CD8-positive, alpha-beta memory T cell (primary cell): ENCODE measurements at regions not wholly inside any gene's neighbourhood (a gene's known extent, or its start where the extent isn't known, plus 50 kb on each side); places are given as distances from the start of the nearest gene placed in this dataset.

Experiments
- CTCF ChIA-PET: fragments of 350-600 bp; sonication (Branson Sonifier 250); formaldehyde crosslinking; loops from one replicate; lab custom pipeline; 2021; ENCODE audit warnings: antibody characterized with exemption; lab: Charles Lee
- POLR2A ChIA-PET: fragments of 350-600 bp; sonication (Branson Sonifier 250); formaldehyde crosslinking; loops from one replicate; lab custom pipeline; 2021; ENCODE audit warnings: antibody characterized with exemption; lab: Charles Lee
- DNase-seq, 5 donors: peaks; one replicate each; pipeline versions ENCODE4 v3.0.0 to v3.0.0-alpha.2; 2020 to 2022; ENCODE audit warnings: mixed read lengths in 1 of 5
- H3K27ac ChIP-seq: one replicate; pipeline ENCODE4 v1.7.0; 2013; ENCODE audit warnings: low read depth, mild to moderate bottlenecking, low read length, moderate library complexity
- H3K27me3 ChIP-seq: 2 replicates; pipeline ENCODE4 v1.7.0; 2013; ENCODE audit warnings: low read length, mild to moderate bottlenecking; ENCODE audit not compliant: insufficient read depth, poor library complexity, severe bottlenecking
- H3K36me3 ChIP-seq: 2 replicates; pipeline ENCODE4 v1.7.0; 2013; ENCODE audit warnings: mild to moderate bottlenecking, low read length, moderate library complexity; ENCODE audit not compliant: insufficient read depth
- H3K4me1 ChIP-seq: 2 replicates; pipeline ENCODE4 v1.7.0; 2013; ENCODE audit warnings: mild to moderate bottlenecking, low read length, moderate library complexity; ENCODE audit not compliant: insufficient read depth
- H3K4me3 ChIP-seq: 2 replicates; pipeline ENCODE4 v1.7.0; 2013; ENCODE audit warnings: mild to moderate bottlenecking, low read length
- H3K9me3 ChIP-seq: 2 replicates; pipeline ENCODE4 v1.7.0; 2013; ENCODE audit warnings: mild to moderate bottlenecking, low read length
- H3K27ac Mint-ChIP-seq, 8 donors: one replicate each; pipeline ENCODE4 v1.8.0; 2020 to 2021; ENCODE audit warnings: mixed read lengths in 8 of 8, mild to moderate bottlenecking in 6 of 8, inconsistent platforms in 3 of 8, moderate library complexity in 3 of 8
- H3K27me3 Mint-ChIP-seq, 2 donors: one replicate each; pipeline ENCODE4 v1.8.0; 2020 to 2021; ENCODE audit warnings: mixed read lengths in 2 of 2, mild to moderate bottlenecking in 1 of 2, moderate library complexity in 1 of 2
- H3K36me3 Mint-ChIP-seq, 3 donors: one replicate each; pipeline ENCODE4 v1.8.0; 2020 to 2021; ENCODE audit warnings: mixed read lengths in 3 of 3, inconsistent platforms in 1 of 3, mild to moderate bottlenecking in 1 of 3
- H3K4me1 Mint-ChIP-seq, 3 donors: one replicate each; pipeline ENCODE4 v1.8.0; 2020 to 2021; ENCODE audit warnings: mixed read lengths in 3 of 3, inconsistent platforms in 1 of 3, mild to moderate bottlenecking in 1 of 3
- H3K4me3 Mint-ChIP-seq, 7 donors: one replicate each; pipeline ENCODE4 v1.8.0; 2020 to 2021; ENCODE audit warnings: mixed read lengths in 7 of 7, mild to moderate bottlenecking in 6 of 7, moderate library complexity in 4 of 7, inconsistent platforms in 2 of 7
- H3K9me3 Mint-ChIP-seq, 5 donors: one replicate each; pipeline ENCODE4 v1.8.0; 2020 to 2022; ENCODE audit warnings: mixed read lengths in 5 of 5, mild to moderate bottlenecking in 3 of 5, moderate library complexity in 2 of 5, inconsistent platforms in 1 of 5

DNA sequence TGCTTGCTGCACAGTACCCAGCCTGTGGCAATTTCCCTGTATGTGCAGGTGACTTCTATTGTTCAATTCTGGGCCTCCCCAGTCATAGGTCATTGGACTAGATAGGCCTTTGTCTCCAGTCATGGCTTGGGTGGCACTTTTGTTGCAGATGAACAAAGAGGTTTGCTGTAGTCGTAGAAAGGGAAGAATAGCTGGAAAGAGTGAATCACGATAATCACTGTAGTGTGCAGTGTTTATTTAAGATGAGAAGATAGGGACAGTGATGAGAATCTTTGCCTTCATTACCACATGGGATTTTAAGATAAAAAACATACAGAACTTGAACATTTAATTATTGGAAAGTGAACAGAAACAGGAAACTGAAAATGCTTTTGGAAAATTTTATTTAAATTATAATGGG is 156.1 kb upstream of the CYRIA start:
- H3K4me3 Mint-ChIP-seq: no peak overlapping the region
- no peaks in the 10 kb centered on the region for H3K36me3 Mint-ChIP-seq
- no peaks in the 10 kb centered on the region for H3K36me3 ChIP-seq
- CTCF ChIA-PET: no interaction called here
- POLR2A ChIA-PET: no interaction called here
- no peaks in the 10 kb centered on the region for H3K4me1 Mint-ChIP-seq
- H3K27ac ChIP-seq: no peak overlapping the region
- no peaks in the 10 kb centered on the region for H3K9me3 ChIP-seq
- no peaks in the 10 kb centered on the region for H3K27me3 ChIP-seq
- H3K4me1 ChIP-seq: no peaks in the 10 kb centered on the region
- H3K27ac Mint-ChIP-seq: no peak overlapping the region
- H3K9me3 Mint-ChIP-seq: peaks cover 0 to 4% (median 0%) of the 10 kb centered on the region in 5 donors
- no peaks in the 10 kb centered on the region for H3K27me3 Mint-ChIP-seq
- DNase-seq: no peak
- no peak overlapping the region for H3K4me3 ChIP-seq

DNA sequence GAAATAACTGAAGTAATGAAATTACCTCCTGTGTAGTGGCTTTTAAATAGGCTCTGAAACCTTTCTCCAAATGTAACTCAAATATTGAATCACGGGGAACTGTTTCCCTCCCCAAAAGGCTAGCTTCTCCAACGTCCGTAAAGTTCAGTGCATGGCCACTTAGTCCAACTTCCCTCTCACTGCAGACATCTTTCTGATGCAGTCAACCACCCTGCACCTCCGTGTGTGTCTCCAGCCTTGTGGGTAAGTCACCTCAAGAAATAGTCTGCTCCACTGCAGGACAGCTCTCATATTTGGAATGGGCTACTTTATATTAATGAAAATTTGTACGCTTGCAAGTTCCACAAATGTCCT is 152.5 kb upstream of the CYRIA start:
- Mint-ChIP-seq H3K36me3 (no peaks in the 10 kb centered on the region), H3K4me3 (no peak overlapping the region), H3K27me3 (no peaks in the 10 kb centered on the region), H3K9me3 (peaks cover 0 to 3% (median 0%) of the 10 kb centered on the region in 5 donors), H3K4me1 (no peaks in the 10 kb centered on the region), H3K27ac (no peak overlapping the region)
- no peak for DNase-seq
- H3K27me3 ChIP-seq: no peaks in the 10 kb centered on the region
- H3K36me3 ChIP-seq: no peaks in the 10 kb centered on the region
- POLR2A ChIA-PET: no interaction called here
- H3K4me1 ChIP-seq: no peaks in the 10 kb centered on the region
- no peaks in the 10 kb centered on the region for H3K9me3 ChIP-seq
- H3K27ac ChIP-seq: no peak overlapping the region
- CTCF ChIA-PET: no interaction called here
- H3K4me3 ChIP-seq: no peak overlapping the region

DNA sequence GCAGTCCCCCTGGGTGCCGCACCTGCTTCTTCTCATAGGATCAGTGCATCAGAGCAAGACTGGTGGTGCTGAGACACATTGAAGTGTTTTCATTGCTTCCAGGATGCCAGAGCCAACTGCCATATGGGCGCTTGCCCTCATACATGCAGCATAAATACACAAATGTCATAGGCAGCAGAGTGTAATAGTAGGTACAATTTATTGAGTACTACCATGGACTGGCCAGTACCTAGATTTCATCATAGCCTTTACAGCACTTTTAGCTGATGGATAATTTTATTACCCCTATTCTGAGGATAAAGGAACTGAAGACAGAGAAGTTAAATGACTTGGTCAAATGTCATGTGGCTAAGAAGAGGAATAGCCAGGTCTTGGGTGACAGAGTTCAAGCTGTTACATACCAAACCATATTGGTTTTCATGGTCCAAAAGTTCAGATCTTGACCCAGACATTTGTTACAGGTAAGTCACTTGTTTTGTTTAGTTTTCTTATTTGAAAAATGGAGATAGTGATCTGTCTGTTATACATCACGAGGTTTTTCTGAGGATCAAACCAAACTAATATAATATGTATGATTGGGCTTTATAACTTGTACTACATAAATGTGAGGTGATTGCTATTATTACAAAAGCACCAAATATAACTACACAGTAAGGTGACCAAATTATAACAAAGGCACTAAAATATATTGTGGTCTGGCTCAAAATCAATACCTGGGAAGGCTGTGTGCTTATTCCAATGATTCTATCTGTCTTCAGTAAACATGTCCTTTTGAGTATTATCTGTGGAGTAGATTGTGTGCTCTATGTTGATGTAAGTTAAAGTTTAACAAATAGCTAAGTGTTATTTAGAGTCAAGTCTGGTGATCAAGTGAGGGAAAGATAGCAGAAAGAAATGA is 151.9 kb upstream of the CYRIA start:
- Mint-ChIP-seq H3K4me1 (no peaks in the 10 kb centered on the region), H3K27me3 (no peaks in the 10 kb centered on the region), H3K27ac (no peak overlapping the region), H3K36me3 (no peaks in the 10 kb centered on the region), H3K4me3 (no peak overlapping the region), H3K9me3 (peaks cover 0 to 3% (median 0%) of the 10 kb centered on the region in 5 donors)
- Histone ChIP-seq H3K4me1 (no peaks in the 10 kb centered on the region), H3K4me3 (no peak overlapping the region), H3K27ac (no peak overlapping the region), H3K9me3 (no peaks in the 10 kb centered on the region), H3K27me3 (no peaks in the 10 kb centered on the region), H3K36me3 (no peaks in the 10 kb centered on the region)
- ChIA-PET POLR2A (no interaction called here), CTCF (no interaction called here)
- DNase-seq: no peak

DNA sequence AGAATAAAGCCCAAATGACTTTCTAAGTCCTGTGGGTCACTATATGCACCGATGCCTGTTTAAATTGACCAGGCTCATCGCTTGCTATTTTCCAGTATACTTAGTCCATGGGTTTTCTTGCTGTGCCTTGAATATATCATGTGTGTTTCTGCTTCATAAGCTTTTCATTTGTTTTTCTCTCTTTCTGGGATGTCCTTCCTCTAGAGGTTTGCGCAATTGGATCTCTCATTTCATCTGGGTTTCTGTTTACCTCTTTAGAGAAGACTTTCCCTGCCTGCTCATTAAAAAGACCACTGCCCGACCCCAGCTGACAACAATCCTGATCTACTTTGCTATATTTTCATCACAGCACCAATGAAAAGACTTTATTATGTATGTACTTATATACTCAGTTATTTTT is 150.9 kb upstream of the CYRIA start:
- Mint-ChIP-seq H3K27me3 (no peaks in the 10 kb centered on the region), H3K4me1 (no peaks in the 10 kb centered on the region), H3K36me3 (no peaks in the 10 kb centered on the region), H3K4me3 (no peak overlapping the region), H3K9me3 (peaks cover 0 to 3% (median 0%) of the 10 kb centered on the region in 5 donors), H3K27ac (no peak overlapping the region)
- no peak overlapping the region for H3K27ac ChIP-seq
- H3K9me3 ChIP-seq: no peaks in the 10 kb centered on the region
- no peaks in the 10 kb centered on the region for H3K27me3 ChIP-seq
- no peaks in the 10 kb centered on the region for H3K36me3 ChIP-seq
- H3K4me3 ChIP-seq: no peak overlapping the region
- CTCF ChIA-PET: no interaction called here
- H3K4me1 ChIP-seq: no peaks in the 10 kb centered on the region
- DNase-seq: no peak
- POLR2A ChIA-PET: no interaction called here

DNA sequence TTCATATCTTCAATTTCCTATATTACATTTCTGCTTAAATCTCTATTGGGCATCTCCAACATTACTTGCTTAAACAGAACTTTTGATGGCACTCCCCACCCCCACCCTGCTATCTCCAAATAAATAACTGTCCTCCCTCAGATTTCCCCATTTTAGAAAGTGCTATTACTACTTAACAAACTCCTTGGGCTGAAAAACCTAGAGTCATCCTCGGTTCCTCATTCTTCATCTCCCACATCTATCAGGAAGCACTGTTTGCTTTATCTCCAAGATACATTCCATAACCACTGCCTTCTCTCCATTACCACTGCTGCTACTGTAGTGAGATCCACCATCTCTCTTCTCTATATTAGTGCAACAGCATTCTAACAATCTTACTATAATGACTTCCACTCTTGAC is 150.4 kb upstream of the CYRIA start:
- Histone ChIP-seq H3K27me3 (no peaks in the 10 kb centered on the region), H3K9me3 (no peaks in the 10 kb centered on the region), H3K4me1 (no peaks in the 10 kb centered on the region), H3K4me3 (no peak overlapping the region), H3K27ac (no peak overlapping the region), H3K36me3 (no peaks in the 10 kb centered on the region)
- H3K27ac Mint-ChIP-seq: no peak overlapping the region
- CTCF ChIA-PET: no interaction called here
- no peaks in the 10 kb centered on the region for H3K4me1 Mint-ChIP-seq
- POLR2A ChIA-PET: no interaction called here
- H3K9me3 Mint-ChIP-seq: peaks cover 0 to 3% (median 0%) of the 10 kb centered on the region in 5 donors
- H3K36me3 Mint-ChIP-seq: no peaks in the 10 kb centered on the region
- no peak for DNase-seq
- no peak overlapping the region for H3K4me3 Mint-ChIP-seq
- H3K27me3 Mint-ChIP-seq: no peaks in the 10 kb centered on the region

DNA sequence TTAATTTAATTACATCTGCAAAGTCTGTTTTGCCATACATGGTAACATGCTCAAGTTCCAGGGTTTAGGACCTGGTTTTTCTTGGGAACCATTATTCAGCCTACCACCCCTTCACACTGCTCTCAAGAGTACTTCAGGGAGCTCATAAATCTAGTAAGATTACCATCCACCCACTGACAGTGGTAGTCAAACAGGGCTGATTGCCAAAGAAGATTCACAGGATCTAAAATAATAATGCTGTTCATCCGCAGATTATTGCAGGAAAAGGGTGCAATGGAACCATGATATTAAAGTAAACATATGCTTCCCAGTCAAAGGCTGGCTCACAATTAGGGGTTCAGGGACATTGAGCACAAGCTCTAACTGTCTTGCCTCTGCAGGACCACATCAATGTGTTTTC is 148.0 kb upstream of the CYRIA start:
- H3K27me3 Mint-ChIP-seq: no peaks in the 10 kb centered on the region
- H3K4me1 Mint-ChIP-seq: no peaks in the 10 kb centered on the region
- DNase-seq: no peak
- H3K36me3 ChIP-seq: no peaks in the 10 kb centered on the region
- ChIA-PET CTCF (no interaction called here), POLR2A (no interaction called here)
- H3K9me3 ChIP-seq: no peaks in the 10 kb centered on the region
- no peaks in the 10 kb centered on the region for H3K4me1 ChIP-seq
- H3K27ac ChIP-seq: no peak overlapping the region
- no peak overlapping the region for H3K4me3 ChIP-seq
- peaks cover 0 to 3% (median 0%) of the 10 kb centered on the region in 5 donors for H3K9me3 Mint-ChIP-seq
- H3K27ac Mint-ChIP-seq: no peak overlapping the region
- no peaks in the 10 kb centered on the region for H3K36me3 Mint-ChIP-seq
- H3K4me3 Mint-ChIP-seq: no peak overlapping the region
- no peaks in the 10 kb centered on the region for H3K27me3 ChIP-seq

DNA sequence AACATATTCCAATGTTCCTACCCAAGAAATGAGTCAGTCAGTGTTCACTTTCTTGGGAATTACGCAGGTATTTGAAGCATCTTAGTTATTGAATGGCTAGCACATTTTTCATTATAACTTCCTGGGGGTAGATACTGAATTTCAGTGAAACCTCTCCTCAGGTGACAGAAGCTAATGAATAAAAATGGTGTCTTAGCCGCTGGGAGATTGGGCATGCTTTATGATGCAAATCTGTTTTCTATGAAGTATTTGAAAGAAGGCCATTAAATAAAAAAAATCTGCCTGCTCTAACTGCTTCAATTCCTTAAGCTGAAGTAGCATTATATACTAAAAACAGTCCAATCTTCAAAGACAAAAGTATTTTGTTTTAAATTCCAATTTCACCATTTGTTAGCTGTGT is 132.8 kb upstream of the CYRIA start:
- H3K27me3 ChIP-seq: no peaks in the 10 kb centered on the region
- Mint-ChIP-seq H3K9me3 (peaks cover 0 to 2% (median 0%) of the 10 kb centered on the region in 5 donors), H3K27me3 (peaks cover 0 to 5% of the 10 kb centered on the region in 2 donors), H3K4me3 (no peak overlapping the region), H3K36me3 (no peaks in the 10 kb centered on the region), H3K27ac (no peak overlapping the region), H3K4me1 (no peaks in the 10 kb centered on the region)
- no peak for DNase-seq
- no peak overlapping the region for H3K27ac ChIP-seq
- ChIA-PET CTCF (no interaction called here), POLR2A (no interaction called here)
- no peaks in the 10 kb centered on the region for H3K4me1 ChIP-seq
- H3K9me3 ChIP-seq: no peaks in the 10 kb centered on the region
- no peaks in the 10 kb centered on the region for H3K36me3 ChIP-seq
- no peak overlapping the region for H3K4me3 ChIP-seq

DNA sequence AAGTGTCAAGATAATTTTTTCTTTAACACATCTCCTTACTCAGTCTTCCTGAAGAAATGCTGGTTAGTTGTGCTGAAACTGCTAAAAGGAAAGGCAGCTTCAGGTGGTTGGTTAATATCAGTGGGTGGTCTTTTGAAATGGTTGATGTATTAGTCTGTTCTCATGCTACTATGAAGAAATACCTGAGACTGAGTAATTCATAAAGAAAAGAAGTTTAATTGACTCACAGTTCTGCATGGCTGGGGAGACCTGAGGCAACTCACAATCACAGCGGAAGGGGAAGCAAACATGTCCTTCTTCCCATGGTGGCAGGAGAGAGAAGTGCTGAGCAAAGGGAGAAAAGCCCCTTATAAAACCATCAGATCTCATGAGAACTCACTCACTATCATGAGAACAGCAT is 125.9 kb upstream of the CYRIA start:
- H3K4me3 Mint-ChIP-seq: no peak overlapping the region
- Histone ChIP-seq H3K9me3 (no peaks in the 10 kb centered on the region), H3K4me3 (no peak overlapping the region), H3K27ac (no peak overlapping the region), H3K4me1 (no peaks in the 10 kb centered on the region), H3K36me3 (no peaks in the 10 kb centered on the region), H3K27me3 (no peaks in the 10 kb centered on the region)
- peak overlapping the region in 1 of 8 donors; percentile 75 for H3K27ac Mint-ChIP-seq
- H3K9me3 Mint-ChIP-seq: peaks cover 0 to 2% (median 0%) of the 10 kb centered on the region in 5 donors
- no peak for DNase-seq
- no peaks in the 10 kb centered on the region for H3K36me3 Mint-ChIP-seq
- POLR2A ChIA-PET: no interaction called here
- no peaks in the 10 kb centered on the region for H3K4me1 Mint-ChIP-seq
- peaks cover 0 to 5% of the 10 kb centered on the region in 2 donors for H3K27me3 Mint-ChIP-seq
- CTCF ChIA-PET: no interaction called here
